ENCODE measurements at regions not wholly inside any gene's neighbourhood (a gene's known extent, or its start where the extent isn't known, plus 50 kb on each side); places are given as distances from the start of the nearest gene placed in this dataset.

GRCh38 chr13:40389081-40389641, 277.3 kb downstream of the FOXO1 start:
- FAIRE-seq (no peak), DNase-seq (ENCODE audit: low spot score in 2 of 2) (no peak)

DNA sequence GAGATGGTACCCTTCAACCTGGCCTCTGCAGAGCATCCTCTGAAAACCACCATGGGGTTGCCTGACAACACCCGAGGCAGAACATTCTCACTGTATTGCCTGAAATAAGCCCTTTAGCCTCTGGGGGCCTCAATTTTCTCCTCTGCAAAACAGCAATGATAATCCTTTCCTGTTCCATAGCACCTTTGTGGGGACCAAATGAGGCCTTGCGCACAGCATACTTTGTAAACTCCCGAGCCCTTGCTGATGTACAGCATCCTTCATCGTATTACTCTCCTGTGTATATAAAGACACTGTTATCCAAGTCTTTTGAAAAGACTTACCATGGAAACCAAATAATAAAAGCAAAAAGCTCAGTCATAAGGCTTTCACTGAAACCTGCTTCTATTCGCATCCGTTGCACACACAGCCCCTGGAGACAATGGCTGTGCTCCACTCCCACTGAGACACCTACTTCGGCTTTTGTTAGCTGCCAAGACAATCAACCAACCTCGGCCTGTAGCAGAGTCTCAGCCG, 276.0 kb downstream of the FOXO1 start:
- DNase-seq (ENCODE audit: low spot score in 2 of 2) (no peak), FAIRE-seq (no peak)

DNA sequence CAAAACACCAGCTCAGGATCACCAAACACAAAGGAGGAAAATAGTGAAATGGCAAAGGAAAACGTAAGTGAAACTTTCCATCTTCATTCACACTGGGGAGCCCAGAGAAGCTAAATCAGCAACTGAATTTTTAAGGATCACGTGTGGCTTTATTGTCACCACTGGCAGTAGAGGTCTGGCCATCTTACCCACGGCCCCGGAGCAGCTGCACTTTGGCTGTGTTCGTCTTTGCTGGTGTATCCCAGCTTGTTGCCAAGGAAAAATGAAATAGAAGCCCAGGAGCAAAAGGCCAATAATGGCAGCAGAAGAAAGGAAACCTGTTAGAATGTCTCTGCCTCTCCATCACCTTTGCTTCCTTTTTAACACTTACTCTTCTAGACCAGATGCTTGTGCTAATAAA, 274.7 kb downstream of the FOXO1 start:
- no peak for DNase-seq (ENCODE audit: low spot score in 2 of 2)
- FAIRE-seq, result no peak

GRCh38 chr13:40394304-40394985, 272.0 kb downstream of the FOXO1 start:
- FAIRE-seq (no peak), DNase-seq (ENCODE audit: low spot score in 2 of 2) (no peak)

- no peak for FAIRE-seq
Observed at GRCh38 chr13:40398065-40398464, 268.4 kb downstream of the FOXO1 start.

GRCh38 chr13:40399756-40400155, 266.7 kb downstream of the FOXO1 start:
- no peak for FAIRE-seq

More at GRCh38 chr13:40398065-40398464, 268.4 kb downstream of the FOXO1 start:
- no peak for DNase-seq (ENCODE audit: low spot score in 2 of 2)

GRCh38 chr13:40401911-40402776, 264.3 kb downstream of the FOXO1 start:
- DNase-seq (ENCODE audit: low spot score in 2 of 2) (peak in 1 of 2 donors; percentile 68), FAIRE-seq (no peak)

More at GRCh38 chr13:40399756-40400155, 266.7 kb downstream of the FOXO1 start:
- DNase-seq (ENCODE audit: low spot score in 2 of 2), result no peak

- FAIRE-seq, result no peak
- DNase-seq (ENCODE audit: low spot score in 2 of 2), result no peak
Observed at GRCh38 chr13:40402931-40403431, 263.5 kb downstream of the FOXO1 start.

DNA sequence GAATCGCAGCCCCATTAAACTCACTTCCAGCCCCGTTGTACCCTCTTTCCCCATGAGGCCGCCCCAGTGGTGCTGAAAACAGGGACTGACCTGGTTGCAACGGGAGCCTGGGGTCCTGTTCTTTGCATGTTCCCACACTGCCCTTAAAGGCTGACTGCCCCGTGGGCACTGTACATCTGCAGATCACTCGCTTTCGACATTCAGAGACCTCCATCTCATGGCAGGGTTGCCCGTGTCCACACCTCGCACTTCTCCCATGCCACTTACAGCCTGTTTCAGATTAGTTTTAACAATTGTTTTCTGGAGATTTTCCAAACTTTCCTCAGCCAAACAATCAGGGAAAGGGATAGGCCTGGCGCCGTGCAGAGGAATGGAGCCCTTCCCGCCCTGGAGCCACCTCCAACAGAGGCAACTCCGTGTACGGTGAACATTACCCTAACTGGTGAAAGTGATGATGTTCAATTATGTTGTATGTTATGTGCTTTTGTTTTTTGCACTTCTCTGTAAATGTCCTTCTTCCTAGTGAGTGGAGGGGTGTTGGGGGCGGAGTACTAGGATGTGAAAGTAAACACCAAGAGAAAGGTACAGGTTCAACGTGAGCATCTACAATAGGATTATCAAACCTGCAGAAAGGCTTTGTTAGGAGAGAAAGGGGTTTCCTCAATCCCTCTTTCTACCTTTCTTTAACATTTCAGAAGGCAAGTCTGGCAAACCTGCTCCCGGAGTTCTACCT, 262.8 kb downstream of the FOXO1 start:
- DNase-seq (ENCODE audit: low spot score in 2 of 2) (no peak), FAIRE-seq (no peak)

DNA sequence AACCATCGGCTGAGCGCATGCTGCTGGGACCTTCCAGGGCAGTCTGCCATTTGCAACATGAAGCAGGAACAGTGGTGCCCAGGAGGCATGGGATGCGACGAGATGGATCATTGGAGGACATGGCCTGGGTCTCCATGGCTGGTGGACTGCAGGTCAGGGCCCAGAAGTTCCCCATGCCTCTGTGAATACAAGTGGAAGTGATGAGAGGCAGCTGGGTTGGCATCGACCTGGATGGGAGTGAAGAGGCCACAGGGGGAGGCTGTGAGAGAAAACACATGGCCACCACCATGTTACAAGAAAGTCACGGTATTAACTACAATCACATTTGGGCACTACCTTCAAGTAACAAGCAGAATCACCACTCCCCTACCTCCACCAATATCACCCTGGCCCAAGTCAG, 262.0 kb downstream of the FOXO1 start:
- DNase-seq (ENCODE audit: low spot score in 2 of 2) (no peak), FAIRE-seq (no peak)

DNA sequence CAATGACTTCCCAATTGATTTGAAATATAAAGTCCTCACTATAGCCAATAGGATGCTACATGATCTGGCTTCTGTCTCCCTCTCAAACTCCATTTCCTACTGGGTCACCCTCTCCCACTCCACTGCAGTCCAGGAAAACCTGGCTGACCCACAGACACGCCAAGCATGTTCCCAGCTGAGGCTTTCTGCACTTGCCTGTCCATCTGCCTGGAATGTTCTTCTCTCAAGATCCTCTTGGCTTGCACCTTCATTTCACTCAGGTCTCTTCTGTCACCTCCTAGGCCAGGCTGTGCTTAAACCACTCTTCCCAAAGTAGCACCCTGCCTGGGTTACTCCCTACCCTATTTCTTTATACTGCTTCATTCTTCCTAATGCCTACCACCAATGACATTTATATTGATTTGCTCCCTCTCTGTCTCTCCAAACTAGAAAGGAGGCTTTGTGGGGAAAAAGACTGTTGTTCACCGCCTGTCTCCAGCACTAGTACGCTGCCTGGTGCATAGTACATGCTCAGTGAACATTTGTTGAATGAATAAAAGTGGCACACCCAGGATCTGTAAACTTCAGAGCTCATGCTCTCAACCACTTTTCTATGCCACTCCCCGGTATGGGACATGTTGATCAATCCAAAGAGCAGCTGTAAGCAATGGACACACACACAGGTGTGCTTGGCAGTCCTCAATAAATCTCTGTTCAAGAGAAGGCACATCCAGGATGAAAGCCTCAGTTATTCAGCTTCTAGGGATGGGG, 261.3 kb downstream of the FOXO1 start:
- DNase-seq (ENCODE audit: low spot score in 2 of 2), result no peak
- no peak for FAIRE-seq

DNA sequence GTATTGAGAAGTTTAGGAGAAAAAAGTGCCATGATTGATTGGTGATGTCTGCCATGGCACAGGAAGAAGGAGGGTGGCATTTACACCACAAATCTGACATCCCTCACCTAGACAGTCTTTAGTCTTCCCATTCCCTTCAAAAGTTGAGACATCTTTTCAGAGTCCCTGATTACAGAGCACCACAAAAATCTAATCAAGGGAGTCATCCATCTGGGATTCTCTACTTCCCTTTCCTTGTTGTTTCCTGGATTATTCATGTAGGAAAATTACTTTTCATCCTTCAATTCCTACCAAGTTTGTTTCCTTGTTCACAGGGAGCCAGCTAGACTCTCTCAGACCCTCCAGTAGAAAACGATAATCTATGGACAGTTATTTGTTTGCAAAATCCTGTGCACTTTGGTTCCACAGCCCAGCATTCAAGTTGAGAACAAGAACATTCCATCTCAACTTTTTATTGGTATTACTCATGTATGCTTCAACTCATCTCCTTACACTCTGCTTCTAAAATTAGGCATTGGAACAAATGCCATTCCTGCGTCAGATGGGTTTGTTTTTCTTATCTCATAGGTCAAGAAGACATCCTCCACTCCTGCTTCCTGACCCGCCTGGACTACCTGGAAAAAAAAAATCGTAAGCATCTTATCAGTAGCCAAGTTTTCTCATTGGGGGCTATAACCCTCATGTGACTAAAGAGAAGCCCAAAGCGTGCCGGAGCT, 259.9 kb downstream of the FOXO1 start:
- FAIRE-seq, result no peak
- DNase-seq (ENCODE audit: low spot score in 2 of 2), result no peak

DNA sequence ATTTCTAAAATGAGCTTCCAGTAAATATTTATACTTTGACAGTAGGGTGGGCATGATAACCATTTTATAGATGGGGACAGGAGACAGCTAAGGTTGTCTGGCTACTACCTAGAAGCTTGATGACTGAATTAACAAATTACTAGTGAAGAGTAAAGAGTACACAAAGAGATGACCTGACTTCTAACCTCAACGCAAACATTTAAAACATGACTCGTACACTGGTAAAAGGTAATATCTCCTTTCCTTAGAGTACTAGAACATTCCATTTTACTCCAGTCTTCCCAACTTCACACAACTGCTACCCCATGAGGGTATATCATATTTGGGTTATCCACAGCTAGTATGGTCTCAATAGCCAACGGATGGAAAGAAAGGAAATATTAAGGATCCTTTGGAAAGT, 258.9 kb downstream of the FOXO1 start:
- DNase-seq (ENCODE audit: low spot score in 2 of 2) (no peak), FAIRE-seq (no peak)

DNA sequence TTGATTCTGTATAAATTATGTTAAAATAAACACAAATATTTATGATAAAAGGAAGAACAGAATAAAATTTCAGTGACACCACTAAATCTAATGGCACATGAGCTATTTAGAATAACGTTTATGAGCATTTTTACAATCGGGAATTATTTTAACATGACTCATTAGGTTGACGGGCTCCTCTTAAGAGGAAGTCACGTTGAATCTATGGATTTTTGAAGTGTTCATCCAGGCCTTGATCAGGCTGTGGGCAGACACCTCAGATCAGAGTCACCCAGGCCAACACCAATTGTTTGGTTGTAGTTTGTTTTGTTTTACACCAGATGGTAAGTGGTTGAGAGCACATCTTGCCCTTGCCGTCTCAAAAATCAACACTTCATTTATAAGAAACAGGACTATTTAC, 257.8 kb downstream of the FOXO1 start:
- FAIRE-seq, result no peak
- no peak for DNase-seq (ENCODE audit: low spot score in 2 of 2)

- FAIRE-seq, result no peak
Observed at GRCh38 chr13:40409278-40409677, 257.2 kb downstream of the FOXO1 start.

DNA sequence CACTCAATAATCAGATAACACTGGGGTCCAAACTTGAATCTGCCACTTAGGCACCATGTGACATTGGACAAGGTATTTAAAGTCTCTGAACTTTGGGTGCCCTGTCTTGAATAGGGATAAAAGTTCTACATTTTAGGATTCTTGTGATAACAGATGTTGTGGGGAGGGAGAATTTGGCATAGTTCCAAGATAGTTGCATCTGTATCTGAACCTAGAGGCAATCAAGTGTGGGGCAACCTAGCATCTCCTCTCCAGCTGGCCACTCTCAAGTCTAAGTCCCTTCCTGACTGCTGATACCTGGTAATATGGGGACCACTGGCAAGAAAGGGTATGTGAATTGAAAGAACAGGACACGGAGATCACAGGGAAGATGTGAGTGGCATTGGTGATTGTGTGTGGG, 256.1 kb downstream of the FOXO1 start:
- FAIRE-seq, result no peak

More at GRCh38 chr13:40409278-40409677, 257.2 kb downstream of the FOXO1 start:
- no peak for DNase-seq (ENCODE audit: low spot score in 2 of 2)

DNA sequence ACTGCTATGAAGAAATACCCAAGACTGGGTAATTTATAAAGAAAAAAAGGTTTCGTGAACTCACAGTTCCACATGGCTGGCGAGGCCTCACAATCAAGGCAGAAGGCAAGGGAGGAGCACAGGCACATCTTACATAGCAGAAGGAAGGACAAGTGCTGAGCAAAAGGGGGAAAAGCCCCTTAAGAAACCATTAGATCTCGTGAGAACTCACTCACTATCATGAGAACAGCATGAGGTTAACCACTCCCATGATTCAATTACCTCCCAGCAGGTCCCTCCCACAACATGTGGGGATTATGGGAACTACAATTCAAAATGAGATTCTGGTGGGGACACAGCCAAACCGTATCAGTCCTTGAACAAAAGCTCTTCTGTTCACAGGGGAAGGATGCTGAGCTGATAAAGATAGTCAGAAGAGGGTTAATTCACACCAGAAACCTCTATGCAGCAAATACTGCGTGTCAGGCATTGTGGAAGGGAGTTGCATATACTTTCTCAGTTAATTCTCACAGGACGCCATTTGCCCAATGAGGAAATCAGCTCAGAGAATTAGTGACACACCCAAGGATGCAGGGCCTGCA, 246.2 kb downstream of the FOXO1 start:
- DNase-seq (ENCODE audit: low spot score in 2 of 2), result no peak
- FAIRE-seq, result no peak

More for the DNA sequence above, 256.1 kb downstream of the FOXO1 start:
- DNase-seq (ENCODE audit: low spot score in 2 of 2), result no peak

DNA sequence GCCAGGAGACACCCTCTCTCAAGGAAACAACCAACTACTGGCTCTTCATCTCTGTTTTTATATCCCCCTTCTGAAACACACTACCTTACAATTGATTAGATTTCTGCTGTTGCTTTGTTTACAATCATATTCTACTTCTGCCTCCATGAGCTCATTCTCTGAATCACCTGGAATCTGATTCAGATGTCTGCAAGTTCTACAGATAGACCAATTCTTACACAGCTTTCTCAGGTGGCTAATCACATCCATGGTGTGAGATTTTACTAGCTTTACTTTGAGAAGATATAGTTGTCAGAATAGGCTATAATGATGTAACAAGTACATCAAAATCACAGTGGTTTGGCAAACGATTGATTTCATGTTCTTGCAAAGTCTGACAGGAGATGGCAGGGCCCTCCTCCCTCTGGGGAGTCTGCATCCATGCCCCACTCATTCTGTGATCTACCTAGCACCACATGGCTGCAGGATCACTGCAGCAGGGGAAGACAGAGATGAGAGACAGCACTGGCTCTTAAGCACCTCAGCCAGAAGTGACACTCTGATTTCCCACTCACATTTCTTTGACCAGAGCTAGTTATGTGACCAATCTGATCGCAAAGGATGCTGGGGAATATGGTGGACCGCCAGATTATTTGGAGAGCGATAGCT, 243.7 kb downstream of the FOXO1 start:
- DNase-seq (ENCODE audit: low spot score in 2 of 2) (no peak), FAIRE-seq (no peak)
